Eye (tissue), 1 donor: ENCODE measurements at regions not wholly inside any gene's neighbourhood (a gene's known extent, or its start where the extent isn't known, plus 50 kb on each side); places are given as distances from the start of the nearest gene placed in this dataset.

ENCODE experiments used
- DNase-seq: peaks from one replicate; pipeline ENCODE4 v3.0.0-alpha.2; 2015

DNA sequence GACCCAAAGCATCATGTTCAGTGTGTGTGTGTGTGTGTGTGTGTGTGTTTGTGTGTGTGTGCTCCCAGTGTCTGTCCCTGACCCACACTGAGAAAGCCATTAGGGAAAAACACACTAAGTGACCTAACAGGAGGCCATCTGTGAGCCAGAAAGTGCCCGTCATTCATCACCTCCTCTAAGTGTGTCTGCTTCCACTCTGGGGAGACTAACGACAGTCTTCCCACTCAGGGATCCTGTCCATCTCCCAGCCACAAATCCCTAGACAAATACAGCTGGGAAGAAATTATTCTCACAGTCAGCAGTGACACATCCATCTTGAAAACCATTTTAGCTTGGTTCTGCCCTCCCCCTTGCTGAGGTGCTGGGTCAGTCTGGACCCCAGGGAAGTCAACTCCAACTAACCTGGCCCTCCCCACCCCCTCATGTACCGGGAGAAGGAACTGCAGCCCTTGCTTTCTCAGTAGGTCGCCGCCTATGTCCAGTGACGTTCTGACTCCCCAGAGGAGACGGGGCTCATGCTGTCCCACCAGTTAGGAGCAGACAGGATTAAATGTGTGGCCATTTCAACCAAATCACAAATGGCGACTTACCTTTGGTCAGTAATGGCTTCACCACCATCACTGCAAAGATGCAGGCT, 296.5 kb upstream of the ZNF32 start:
- peak; percentile 73 for DNase-seq

DNA sequence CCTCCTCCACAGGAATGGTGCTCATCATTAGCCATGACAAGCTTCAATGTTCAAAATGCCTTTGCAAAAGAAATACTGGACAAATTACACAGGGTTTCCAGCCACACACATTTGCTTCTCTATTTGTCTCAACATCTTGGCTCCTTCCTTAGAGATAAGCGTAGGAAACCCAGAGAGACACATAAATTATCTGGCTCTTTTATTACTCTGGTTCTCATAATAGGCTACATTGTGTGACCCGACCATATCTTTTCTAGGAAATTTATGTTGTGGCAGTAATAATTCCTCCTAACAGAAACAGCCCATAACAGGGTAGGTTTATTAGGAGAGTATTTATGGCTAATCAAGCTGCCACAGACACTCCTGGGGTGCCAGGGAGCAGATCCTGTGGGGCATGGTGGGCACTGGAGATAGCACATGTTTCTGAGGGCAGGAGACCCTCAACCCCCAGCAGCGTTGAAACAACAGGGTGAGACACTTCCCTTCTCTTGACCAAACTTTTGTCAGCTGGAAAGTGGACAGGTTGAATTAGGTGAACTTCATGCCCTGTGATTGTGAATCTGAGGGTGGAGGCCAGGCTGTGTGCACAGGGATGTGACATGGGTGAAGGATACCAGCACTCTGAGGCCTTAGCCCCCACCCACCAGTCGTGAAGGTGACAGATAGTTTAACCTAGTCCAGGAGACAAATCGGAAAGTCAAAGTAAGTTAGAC, 295.9 kb upstream of the ZNF32 start:
- DNase-seq: peak; percentile 23

DNA sequence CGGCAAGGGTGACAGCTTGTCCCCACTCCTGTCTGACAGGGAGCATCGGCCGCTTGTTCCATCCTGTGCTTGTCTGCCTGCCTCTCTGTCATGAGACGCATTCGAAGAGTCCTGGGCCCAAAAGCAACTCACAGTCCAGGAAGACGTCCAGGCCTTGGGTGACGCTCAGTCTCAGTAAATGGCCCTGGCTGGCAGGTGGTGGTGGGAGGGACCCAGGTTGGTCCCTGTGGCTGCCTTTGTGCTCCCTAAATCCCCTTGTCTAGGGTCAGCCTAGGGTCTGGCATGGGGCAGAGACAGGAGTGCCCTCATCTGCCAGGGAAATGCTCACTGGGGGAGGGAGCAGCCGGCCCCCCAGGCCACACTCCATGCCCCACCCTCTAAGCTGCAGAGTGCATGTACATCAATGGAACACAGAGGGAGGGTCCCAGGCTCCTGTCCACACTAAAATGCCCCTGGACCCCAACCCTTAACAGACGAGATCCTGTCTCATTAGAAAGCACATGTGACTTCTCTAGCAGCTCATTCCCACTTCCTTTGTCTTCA, 295.2 kb upstream of the ZNF32 start:
- DNase-seq: no peak

DNA sequence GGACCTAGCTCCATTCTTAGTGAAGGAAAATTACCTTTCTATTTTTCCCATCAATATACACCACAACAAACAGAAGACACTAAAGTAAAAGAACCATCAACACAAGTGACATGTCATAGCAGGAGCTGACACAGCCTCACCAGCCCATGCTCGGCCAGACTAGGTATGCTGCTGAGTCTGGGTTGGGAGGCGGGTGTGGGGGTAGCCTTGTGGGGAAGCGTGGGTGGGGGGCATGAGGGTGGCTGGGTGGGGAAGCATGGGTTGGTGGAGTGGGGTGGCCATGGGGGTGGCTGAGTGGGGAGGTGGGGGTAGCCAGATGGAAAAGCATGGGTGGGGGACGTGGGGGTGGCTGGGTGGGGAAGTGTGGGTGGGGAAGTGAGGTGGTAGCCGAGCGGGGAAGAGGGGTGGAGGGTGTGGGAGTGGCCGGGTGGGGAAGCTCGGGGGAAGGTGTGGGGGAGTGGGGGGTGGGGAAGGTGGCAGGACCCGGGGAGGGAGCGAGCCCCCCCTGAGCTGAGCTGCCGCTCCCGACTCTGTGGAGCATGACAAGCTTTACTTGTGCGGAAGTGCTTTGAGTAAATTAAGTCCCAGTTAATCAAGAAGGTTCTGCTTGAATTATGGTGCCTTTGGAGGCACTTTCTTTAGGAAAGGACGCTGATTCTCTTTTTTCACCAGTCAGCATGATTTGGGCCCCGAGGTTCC, 294.6 kb upstream of the ZNF32 start:
- DNase-seq: no peak

DNA sequence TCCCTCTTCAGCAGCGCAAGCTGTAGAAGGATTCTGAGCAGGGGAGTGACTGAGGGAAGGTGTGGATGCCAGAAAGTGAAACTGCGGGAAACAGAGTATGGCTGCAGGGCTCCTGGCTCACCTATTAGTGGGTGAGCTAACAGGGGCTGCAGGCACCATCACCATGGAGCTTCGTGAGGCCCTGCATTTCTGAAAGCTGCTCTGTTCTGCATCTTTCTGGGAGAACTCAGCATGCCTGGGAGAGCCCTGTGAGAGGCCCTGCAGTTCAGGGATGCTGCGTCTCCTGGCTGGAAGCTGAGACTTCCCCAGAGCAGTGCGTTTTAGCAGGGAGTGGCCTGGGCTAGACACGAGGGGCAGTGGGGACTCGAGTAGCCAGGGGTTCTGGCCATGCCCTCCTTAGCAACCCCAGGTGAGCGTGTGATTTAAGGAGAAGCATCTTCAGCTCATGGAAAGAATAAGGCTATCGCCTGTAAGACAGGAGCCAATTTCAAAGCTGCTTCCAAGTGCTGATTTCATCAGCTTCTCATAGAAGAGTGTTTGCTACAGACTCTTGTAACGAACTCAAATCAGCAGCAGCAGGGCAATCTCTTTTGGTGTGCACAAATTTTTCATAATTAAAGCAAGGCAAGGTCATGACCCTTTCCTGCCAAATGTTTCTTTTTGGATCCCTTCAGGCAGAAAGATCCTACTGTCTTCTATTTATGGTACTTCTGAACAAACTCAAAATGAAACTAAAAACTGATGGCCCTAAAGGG, 293.6 kb upstream of the ZNF32 start:
- peak; percentile 54 for DNase-seq

DNA sequence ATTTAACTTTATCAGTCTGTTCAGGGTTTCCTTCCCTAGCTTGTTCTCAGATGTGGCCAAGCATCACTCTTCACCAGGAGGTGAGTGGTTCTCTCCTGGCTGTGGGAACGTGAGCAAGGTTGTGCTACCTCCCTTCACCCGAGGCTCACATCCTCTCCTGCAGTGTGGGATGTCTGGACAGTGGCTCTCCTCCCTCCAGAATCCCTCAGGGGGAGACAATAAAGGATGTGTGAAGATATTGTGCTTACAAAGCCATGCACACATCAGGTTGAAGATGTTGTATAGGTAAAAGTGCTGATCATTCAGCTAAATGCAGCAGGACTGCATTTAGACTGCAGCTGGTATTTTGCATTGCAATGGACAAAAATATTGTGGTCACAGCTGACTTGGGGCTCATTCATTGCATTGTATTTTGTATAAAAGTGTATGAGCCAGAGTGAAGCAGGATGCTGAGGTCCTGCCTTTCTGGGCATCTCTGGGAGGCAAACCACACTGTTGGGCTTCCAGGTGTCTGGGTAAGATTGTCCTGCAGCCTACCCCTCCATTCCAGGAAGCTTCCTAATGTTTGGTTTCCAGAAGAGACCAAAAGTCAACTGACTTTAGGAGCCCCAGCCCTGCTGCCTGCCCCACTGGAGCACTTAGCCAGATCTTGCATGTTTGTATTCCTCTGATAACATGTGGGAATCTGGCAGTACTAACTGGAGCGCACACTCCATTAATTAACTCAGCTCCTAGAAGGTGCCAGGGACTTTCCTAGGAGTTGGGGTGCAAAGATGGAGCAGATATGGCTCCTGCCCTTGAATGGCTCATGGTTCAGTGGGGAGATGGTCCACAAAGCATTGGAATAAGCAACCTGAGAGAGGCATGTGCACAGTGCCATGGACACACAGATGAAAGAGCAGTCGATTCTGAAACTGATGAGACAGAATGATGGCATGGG, 292.5 kb upstream of the ZNF32 start:
- DNase-seq: peak; percentile 12

DNA sequence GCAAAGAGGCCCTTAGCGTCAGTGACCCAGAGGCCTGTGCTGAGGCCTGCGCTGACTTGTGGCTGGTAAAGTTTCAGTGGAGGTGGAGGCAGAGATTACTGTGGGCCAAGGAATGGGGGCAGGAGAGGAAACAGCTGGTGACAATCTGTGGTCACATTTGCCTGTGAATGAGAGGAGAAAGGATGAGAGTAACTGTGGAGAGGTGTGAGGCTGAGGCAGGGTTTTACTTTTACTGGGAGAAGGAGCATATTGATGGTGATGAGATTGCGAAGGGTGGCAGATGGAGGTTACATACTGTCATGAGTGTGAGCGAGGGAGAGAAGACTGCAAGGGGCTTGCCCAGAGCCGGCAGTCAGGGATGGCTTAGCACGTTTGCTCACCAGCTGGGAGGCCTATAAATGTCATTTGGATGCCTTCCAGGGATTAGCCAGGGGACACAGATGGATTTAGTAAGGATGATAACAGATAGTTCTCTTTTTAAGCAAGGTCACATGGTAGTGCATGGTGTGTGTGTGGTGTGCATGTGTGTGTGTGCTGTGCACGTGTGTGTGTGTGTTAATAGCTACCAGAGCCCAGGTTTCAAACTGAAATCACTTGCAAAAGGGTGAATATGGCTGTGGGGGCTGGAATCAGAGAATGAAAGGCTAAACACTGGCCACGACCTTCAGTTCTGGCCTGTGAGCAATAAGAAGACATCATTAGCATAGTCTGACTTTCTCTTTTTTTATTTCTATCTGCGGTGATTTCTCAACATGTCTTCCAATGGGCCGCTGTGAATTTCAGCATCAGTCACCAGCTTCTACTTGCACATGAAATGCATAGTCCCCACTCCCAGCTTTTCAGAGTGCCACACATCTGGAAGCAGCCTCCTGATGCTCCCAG, 291.5 kb upstream of the ZNF32 start:
- peak; percentile 70 for DNase-seq

DNA sequence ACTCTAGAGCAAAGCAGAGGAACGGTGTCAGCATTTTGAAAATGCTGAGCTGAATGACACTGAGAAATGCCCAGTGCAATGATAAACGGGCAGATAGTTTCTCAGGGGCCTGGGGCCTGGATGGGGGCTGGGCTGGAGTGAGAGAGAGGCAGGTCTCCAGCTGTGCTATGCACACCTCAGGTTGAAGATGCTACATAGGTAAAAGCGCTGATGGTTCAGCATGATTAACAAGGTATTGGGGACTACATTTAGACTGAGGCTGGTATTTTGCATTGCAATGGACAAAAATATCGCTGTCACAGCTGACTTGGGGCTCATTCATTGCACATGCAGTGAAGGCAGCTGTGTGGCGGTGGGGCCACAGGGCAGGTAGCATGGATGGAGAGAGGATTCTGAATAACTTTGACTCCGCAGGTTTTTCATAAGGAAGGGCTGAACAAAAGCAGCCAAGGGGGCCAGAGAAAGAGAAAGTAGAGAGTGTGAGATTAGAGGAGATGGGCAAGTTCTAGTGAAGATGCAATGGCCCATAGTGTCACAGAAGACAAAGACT, 290.8 kb upstream of the ZNF32 start:
- DNase-seq: no peak

DNA sequence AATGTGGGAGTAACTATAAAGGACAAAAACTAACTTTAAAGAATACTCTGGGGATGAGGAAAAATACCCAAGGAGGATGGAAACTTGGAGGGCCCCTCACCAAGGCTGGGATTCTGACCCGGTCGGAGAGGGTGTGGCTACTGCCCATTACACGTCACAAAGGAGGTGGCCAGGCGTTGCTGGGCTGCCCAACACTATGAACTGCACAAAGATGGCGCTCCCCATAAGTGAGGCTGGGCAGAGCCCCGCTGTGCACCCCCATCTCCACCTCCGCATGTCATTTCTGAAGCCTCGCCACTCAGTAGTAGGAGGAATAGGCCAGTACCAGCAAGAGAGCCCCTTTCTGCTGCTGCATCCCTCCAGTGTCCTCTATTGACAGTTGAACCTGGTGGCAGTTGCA, 290.1 kb upstream of the ZNF32 start:
- DNase-seq: no peak

DNA sequence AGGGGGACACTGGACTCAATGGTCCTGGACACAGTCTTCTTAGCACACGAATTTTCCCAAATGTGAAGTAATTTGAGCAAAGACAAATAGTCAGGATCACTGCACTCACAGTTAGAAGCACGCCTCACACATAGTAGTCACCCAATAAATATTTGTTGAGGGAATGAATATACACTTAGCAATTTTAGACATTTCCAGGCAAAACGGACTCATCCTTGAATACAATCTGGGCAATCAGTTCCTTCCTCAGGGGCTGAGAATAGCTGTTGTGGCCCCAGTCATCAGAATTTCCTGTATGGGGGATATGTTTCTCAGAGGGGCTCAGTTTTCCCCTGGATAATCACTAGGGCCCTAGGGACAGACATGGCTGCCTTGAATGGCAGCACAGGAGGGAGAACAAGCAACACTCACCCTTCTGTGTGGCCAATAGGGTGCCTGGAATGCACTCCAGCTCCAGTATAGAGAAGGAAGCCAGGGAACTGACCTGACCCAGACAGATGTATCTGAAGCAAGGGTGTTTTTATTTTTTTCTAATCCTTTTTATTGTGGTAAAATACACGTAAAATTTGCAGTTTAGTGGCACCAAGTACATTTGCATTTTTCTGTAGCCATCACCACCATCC, 282.7 kb upstream of the ZNF32 start:
- no peak for DNase-seq

DNA sequence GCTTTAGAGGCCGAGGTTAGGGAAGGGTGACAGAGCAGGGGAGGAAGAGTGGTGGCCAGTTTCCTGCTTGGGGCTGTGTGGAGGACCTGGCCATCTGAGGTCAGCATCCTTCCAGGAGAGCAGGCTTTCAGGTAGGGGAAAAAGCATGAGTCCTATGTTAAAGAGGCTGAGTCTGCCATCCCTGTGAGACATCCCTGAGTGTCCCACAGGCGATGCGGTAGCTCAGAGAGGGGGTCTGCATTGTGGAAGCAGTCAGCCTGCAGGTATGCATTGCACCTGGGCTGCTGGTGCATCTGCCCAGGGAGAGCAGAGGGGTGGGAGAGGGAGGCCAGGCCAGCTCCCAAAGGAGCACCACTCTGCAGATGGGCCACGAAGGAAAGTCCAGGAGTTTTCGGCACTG, 282.1 kb upstream of the ZNF32 start:
- no peak for DNase-seq

DNA sequence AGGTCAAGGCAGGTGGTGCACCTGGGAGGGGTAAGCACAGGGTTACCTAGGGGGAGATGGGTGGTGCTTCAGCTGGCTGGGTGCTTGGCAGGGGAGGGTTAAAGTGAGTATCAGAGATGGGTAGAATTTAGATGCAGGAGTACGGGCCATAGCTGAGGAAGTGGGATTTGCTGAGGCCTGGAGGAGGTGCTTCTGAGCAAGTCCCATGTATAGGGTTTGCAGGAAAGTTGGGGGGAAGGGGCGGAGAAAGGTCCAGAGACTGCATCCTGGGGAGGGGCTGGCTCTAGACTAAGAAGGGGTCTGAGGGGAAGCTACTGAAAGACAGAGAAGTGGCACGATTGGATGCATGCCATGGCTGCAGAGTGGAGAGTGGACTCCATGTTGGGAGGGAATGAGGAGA, 281.6 kb upstream of the ZNF32 start:
- no peak for DNase-seq

DNA sequence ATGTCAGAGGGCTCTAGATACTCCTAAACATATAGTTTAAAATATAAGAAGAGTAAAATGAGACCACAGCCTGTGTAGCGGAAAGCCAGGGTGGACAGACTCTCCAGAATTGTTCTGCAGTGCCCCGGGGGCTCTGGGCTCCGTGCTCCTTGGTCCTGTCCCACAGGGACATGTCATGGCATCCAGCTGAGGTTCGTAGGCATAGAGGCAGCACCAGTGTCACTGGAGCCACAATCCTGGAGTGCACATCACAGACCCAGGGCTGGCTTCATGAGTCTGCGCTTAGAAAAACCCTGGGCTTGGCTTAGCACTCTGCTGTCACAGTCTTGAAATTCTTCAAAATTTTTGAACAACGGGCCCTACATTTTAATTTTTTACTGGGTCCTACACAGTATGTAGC, 280.4 kb upstream of the ZNF32 start:
- DNase-seq: no peak

DNA sequence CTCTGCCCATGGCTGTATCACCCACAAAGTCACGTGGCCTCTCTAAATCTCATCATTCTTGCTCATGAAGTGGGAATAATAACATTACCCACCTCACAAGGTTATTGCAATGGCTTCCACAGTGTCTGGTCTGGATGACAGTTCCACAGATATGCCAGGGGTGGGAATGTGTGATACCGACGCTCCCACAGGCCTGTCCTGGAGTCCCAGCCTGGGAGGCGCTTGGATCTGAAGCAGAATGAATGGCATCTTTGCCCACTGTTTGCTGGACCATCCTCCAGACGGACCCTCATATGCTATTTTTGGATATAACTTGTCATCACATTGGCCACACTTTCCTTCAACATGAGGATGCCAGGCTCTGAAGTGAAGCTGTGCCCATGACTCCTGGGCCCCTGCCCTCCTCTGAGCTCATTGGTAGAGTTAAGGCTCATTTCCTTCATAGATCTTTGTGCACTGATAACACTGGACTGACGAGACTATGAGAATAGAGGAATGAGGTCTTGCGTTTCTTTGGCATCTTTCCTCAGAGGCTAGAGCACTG, 279.8 kb upstream of the ZNF32 start:
- no peak for DNase-seq

DNA sequence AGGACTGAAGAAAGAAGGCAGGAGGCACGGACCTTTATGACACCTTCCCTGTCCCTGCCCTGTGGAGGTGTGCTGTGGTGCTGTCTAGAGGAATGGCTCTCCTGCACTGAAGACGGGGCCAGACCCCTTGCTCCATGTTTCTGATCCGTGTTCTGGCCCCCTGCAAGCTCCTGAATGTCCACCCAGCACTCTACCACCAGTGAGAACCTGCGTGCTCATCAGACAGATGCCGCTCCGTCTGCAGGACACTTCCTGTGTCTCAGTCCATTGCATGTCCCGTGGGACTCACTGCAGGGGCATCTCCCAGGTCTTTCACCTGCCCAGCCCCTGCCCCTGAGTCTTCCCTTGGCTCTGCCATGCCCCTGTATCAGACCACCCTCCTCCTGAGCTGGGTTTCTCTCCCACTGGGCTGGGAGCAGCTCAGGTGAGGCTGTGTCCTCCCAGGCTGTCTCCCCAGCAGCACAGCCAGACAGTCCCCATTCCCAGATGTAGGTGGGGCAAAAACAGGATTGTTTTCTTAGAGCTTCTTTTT, 278.3 kb upstream of the ZNF32 start:
- no peak for DNase-seq

DNA sequence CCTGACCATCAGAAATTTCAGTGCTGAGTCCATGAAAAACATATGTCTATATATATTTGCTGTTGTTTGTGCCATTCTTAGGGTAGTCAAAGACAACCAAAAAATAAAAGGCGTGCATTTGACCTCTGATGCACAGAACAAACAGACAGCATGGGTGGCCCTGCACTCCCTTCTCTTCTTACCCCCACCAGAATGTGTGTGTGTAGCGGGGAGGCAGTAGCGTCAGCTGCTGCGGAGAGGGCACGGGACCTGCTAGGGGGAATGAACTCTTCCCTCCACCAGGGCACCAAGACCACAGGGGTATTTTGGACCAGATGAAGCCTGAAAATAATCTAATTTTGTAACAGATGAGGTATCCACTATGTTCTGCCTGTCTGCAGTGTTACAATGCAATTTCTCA, 277.7 kb upstream of the ZNF32 start:
- DNase-seq: no peak

DNA sequence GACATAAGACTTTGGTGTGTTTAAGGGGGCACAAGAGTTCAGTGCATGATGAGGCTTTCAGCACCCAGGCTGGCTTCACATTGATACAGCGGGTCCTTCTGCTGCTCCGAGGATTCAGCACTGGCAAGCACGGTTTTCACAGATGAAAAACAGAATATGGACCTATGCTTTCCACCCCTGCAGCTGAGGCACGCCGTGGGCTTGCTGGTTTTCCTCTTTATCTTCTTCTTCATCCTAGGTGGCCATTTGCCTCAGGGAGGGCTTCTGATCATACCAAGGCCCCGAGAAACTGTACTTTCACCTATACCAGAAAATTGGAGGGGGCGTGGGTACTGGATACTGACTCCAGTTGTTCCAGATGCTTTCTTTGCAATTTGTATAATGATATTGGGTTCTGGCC, 277.1 kb upstream of the ZNF32 start:
- no peak for DNase-seq

DNA sequence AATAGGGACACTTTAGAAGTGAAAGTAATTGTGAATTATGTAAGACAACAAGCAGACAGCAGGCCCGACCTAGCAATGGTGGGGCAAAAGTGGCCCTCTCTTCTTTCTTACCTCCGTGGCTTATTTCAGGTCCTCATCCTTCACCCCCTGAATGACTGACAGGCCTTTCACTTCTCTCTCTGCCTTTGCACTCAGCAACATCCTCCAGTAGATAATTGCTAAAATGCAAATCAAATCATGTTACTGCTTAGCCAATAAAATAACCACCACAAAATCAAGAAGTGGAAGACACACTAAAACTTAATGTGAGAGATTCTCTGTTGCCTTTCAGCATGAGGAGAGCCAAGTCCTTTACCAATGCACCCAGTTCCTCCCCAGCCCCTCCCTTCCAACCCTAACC, 274.6 kb upstream of the ZNF32 start:
- DNase-seq: no peak
